ENCODE measurements at regions not wholly inside any gene's neighbourhood (a gene's known extent, or its start where the extent isn't known, plus 50 kb on each side); places are given as distances from the start of the nearest gene placed in this dataset.

- no peak for TF ChIP-seq ZNF462 (CRISPR knock-in tag; IDR thresholded peaks at IDR 0.05)
- TF ChIP-seq ETS1 (IDR thresholded peaks at IDR 0.05): no peak
- TF ChIP-seq ZNF331 (CRISPR knock-in tag; IDR thresholded peaks at IDR 0.05; ENCODE audit: low read depth): no peak
- no peak for TF ChIP-seq EZH2phosphoT487 (IDR thresholded peaks at IDR 0.05; ENCODE audit: unreplicated experiment)
- TF ChIP-seq NANOG (IDR thresholded peaks at IDR 0.05; ENCODE audit: borderline replicate concordance): no peak
- no peak for TF ChIP-seq EZH2 (IDR thresholded peaks at IDR 0.05; ENCODE audit: low read depth, unreplicated experiment)
- no peak for TF ChIP-seq ZNF114 (CRISPR knock-in tag; IDR thresholded peaks at IDR 0.05)
These were observed 1210.3 kb upstream of the ZEB2 start (continued) for GRCh38 chr2:145729993-145730770.

GRCh38 chr2:145729481-145729880, 1209.6 kb upstream of the ZEB2 start:
- no peak overlapping the region for H3K27ac ChIP-seq (ENCODE audit: low read depth)
- no peaks in the 10 kb centered on the region for H3K79me2 ChIP-seq (replicated peaks; ENCODE audit: insufficient read depth)
- H3K9me2 ChIP-seq (ENCODE audit: insufficient read depth): peaks cover 11% of the 10 kb centered on the region; the same call in 1 of the 2 replicates
- no peak overlapping the region for H3K27ac Mint-ChIP-seq
- no peak overlapping the region for H3K4me3 Mint-ChIP-seq
- peaks cover 2% of the 10 kb centered on the region for H3K27me3 Mint-ChIP-seq (ENCODE audit: insufficient read depth, low read depth, poor library complexity)
- H3K36me3 Mint-ChIP-seq (ENCODE audit: low read depth): no peaks in the 10 kb centered on the region
- H3F3A ChIP-seq (replicated peaks; ENCODE audit: low read depth): no peaks in the 10 kb centered on the region
- no peaks in the 10 kb centered on the region for H3K4me1 Mint-ChIP-seq
- H3K27me3 ChIP-seq (ENCODE audit: insufficient read depth): no peaks in the 10 kb centered on the region
- H3K4me1 ChIP-seq (ENCODE audit: insufficient read depth): no peaks in the 10 kb centered on the region
- H3K4me3 ChIP-seq: no peak overlapping the region
- no peaks in the 10 kb centered on the region for H3K36me3 ChIP-seq (ENCODE audit: insufficient read depth)
- no peaks in the 10 kb centered on the region for H4K20me1 ChIP-seq (replicated peaks; ENCODE audit: insufficient read depth)
- ATAC-seq (no peak), DNase-seq (ENCODE audit: low spot score) (no peak)
- no peak overlapping the region for H2AFZ ChIP-seq
- no peaks in the 10 kb centered on the region; the same call in 1 of the 3 replicates for H3K9me3 Mint-ChIP-seq
- H3K4me2 ChIP-seq: no peak overlapping the region
- no peak for TF ChIP-seq EZH2 (IDR thresholded peaks at IDR 0.05; ENCODE audit: low read depth, unreplicated experiment)
- TF ChIP-seq EZH2phosphoT487 (IDR thresholded peaks at IDR 0.05; ENCODE audit: unreplicated experiment): no peak
- no peak for TF ChIP-seq ZNF331 (CRISPR knock-in tag; IDR thresholded peaks at IDR 0.05; ENCODE audit: low read depth)
- no peak for TF ChIP-seq REST (IDR thresholded peaks at IDR 0.05; ENCODE audit: unreplicated experiment)
- TF ChIP-seq NANOG (IDR thresholded peaks at IDR 0.05; ENCODE audit: borderline replicate concordance): no peak
- no peak for TF ChIP-seq CREB1 (CRISPR knock-in tag; IDR thresholded peaks at IDR 0.05; ENCODE audit: low read depth)
- TF ChIP-seq POLR2AphosphoS5 (IDR thresholded peaks at IDR 0.05; ENCODE audit: low read depth): no peak
- TF ChIP-seq JUNB (IDR thresholded peaks at IDR 0.05; ENCODE audit: unreplicated experiment): no peak
- TF ChIP-seq ZNF114 (CRISPR knock-in tag; IDR thresholded peaks at IDR 0.05): no peak
- no peak for TF ChIP-seq ETS1 (IDR thresholded peaks at IDR 0.05)

All from GM23338 (cell line).